Mucosa of gallbladder (tissue), 1 donor: ENCODE measurements at regions not wholly inside any gene's neighbourhood (a gene's known extent, or its start where the extent isn't known, plus 50 kb on each side); places are given as distances from the start of the nearest gene placed in this dataset.
"Not testable (repeated sequence)": the region's sequence is repeated elsewhere in the genome, so short reads cannot be mapped to it uniquely, and the experiment has no call there.

Experiments
- DNase-seq: peaks from one replicate; pipeline ENCODE4 v3.0.0-alpha.2; 2020; ENCODE audit warnings: low spot score
- donor health status: DM: no; HTN: no; CAD: no.

DNA sequence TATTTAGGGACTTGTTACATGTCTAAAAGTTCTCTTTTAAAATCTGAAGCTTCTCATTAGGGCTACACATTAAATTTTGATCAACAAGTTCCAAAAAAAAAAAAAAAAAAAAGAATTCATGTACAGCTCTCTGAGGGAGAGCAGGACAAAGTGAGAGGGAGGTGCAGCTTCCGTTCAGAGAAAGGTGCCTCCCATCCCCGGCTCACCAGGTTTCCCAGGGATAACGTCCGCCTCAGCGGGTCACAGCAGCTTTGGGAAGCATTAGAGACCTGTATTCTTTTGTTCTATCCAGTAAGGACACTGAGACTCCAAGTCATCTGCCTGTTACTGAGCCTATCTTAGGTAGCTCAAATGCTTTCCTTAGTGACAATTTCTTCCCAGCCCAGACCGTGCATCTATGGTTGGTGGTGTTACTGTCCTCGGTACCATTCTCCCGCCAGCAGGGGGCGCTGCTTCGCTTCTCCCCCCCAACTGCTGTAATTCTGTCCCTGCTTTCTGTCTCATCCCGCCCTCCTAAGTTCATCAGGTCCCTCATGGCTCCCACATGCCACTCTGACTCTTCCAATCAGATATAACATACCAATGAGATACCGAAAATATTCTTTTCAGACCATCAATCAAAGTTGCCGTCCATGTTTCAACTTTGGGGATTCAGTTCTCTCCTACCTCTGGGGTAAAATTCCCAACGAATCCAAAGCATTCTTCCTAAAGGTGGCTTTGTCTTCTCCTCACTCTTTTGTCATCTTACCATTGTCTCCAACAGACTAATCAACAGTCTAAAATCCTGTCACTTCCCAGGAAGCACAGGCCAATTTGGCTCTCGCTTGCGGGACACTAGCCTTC, 466.5 kb downstream of the METTL4 start:
- DNase-seq = peak; percentile 44

GRCh38 chr18:2108591-2108990, 462.7 kb downstream of the METTL4 start:
- DNase-seq = no peak

GRCh38 chr18:2111456-2111855, 459.8 kb downstream of the METTL4 start:
- no peak for DNase-seq

DNA sequence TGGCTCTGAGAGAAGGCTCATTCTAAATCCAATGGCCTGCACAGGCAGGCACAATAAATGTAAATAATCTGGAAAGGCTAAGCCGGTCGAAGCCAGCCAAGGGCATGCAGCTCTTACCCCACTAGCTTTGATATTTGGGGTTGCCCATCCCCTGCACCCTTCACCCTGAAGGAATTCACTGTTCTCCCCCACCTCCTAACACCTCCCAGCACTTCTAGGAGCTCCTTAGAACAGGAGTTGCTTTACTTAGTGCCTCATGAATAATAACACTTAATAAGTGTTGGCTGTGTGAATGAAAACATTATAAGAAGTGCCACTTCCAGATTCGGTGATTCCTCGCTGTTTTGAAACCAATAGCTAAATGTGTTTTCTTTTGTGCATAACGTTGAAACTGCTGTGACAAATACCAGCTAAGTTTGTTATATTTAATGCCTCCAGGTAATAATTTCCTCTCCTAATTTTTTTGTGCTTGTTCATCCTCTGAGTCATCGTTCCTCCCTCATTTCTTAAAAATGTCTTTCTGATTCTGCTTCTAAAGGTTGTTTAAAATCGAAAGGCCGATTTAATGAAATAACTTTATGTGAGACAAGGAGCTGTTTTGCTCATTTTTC, 458.8 kb downstream of the METTL4 start:
- no peak for DNase-seq

- no peak for DNase-seq
Observed at GRCh38 chr18:2114289-2114688, 457.0 kb downstream of the METTL4 start.

GRCh38 chr18:2114765-2115164, 456.5 kb downstream of the METTL4 start:
- no peak for DNase-seq

GRCh38 chr18:2121224-2121623, 450.1 kb downstream of the METTL4 start:
- no peak for DNase-seq

DNA sequence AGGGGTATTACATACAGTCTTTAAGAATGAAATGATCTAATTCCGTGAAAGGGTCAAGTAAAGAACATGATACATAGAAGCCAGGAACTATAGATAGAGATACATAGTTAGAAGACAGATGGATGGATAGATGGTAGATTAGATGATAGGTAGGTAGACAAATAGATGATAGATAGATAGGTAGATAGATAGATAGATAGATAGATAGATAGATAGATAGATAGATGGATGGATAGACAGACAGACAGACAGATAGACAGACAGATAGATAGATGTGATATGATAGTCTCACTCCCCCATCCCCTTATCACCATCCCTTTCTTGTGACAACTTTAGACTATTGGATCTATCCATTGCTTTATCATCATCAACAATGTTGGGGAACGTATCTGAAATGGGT, 448.2 kb downstream of the METTL4 start:
- no peak for DNase-seq

GRCh38 chr18:2134364-2134763, 436.9 kb downstream of the METTL4 start:
- DNase-seq = no peak

DNA sequence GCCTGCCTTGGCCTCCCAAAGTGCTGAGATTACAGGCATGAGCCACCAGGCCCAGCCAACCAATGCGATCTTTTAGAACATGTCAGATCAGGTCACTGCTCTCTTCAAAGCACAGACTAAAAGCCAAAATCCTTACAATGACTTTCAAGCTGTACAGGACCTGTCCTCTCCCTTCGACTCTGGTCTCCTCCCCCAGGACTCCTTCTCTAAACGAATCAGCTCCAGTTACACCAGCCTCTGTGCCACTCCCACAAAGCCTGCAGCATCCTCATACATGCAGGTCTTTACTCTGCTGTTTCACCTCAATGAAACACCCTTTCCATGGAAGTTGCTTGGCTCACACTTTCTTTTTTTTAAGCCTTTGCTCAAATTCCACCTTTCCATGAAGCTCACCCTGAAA, 436.0 kb downstream of the METTL4 start:
- no peak for DNase-seq

DNA sequence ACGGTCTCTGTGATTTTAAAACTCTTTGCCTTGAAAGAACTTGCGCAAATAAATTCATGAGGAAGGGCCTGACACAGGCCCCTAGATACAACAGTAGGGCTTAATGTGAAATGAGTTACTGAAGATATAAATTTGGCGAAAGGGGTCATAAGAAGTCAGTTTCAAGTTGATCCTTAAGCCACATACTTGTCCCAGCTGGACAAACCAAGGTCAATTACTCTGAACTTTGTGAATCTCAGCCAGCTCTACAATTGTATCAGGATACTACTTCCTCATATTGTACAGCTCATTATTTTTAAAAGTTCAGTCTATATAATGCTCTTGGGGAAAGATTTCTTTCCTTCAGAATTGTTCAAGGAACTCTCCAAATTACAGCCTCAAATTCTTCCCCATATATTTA, 432.8 kb downstream of the METTL4 start:
- DNase-seq = no peak

DNA sequence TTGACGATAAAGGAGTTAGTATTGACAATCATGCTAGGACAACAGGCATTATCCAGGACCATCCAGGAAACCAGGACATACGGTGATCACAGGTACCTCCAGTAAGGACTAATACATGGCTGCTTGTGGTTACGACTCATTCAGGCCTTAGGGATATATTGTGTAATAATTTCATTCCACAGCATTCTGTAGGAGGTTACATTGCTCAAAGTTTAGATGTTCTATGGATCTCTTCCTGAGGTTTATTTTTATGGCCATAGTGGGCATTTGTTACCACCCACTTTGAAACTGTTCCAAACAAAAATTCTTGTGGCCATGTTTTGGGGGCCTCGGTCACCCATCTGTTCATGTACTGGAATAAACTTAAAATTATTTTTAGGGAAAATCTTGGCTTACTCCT, 431.6 kb downstream of the METTL4 start:
- DNase-seq = no peak

GRCh38 chr18:2143636-2144035, 427.7 kb downstream of the METTL4 start:
- DNase-seq = no peak

- no peak for DNase-seq
Observed at GRCh38 chr18:2144811-2145210, 426.5 kb downstream of the METTL4 start.

- DNase-seq = no peak
Observed at GRCh38 chr18:2146092-2146491, 425.2 kb downstream of the METTL4 start.

- DNase-seq = no peak
Observed at GRCh38 chr18:2146754-2147153, 424.6 kb downstream of the METTL4 start.

DNA sequence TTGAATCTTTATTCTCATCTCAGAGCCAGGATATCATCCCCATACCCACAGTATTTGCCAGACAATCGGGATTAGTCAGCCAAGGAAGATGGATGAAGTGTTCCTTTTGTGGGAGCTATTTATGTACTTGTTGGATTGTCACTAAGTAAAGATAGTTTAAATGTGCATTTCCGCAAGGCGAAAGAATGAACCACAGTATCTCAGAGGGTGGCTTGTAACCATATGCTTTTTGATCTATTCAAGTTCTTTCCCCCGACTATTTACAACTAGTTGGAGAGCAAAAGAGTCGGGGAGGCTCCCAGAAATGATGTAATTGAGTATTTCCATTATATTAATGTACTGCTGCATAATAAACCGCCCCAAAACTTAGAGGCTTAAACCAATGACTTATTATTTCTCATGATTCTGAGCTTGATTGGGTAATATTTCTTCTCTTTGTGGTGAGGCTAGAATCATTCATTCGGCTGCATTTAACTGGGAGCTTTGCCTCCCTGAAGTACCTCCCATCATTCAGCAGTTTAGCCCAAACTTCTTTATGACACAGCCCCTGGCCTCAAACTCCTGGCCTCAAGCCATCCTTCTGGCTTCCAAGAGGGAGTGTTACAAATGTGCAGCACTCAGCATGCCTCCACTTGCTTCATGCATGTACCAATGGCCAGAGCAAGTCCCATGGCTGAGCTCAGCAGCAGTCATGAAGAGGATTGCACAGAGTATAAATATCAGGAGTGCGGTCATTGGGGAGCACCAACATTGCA, 423.7 kb downstream of the METTL4 start:
- no peak for DNase-seq

DNA sequence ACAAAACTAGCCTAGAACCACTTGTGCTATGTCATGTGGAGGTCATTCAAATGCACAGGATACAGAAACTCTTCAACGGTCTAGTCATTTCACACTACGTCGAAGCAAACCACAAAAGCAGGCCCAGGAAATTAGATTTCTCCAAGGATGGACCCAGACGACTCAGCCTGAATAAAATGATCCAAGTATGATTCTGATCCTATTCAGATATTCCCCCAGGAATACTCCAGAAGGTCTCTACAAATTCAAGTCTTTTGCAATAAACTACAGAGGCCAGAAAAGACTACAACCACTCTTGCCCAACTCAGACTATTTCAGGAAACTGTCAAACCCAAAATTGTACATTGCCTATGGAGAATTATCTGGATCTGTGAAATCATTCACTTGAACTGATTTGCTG, 422.5 kb downstream of the METTL4 start:
- DNase-seq = no peak

- DNase-seq = no peak
Observed at GRCh38 chr18:2150566-2150965, 420.7 kb downstream of the METTL4 start.

- no peak for DNase-seq
Observed at GRCh38 chr18:2154278-2154677, 417.0 kb downstream of the METTL4 start.

- DNase-seq = no peak
Observed at GRCh38 chr18:2164644-2165550, 406.4 kb downstream of the METTL4 start.

GRCh38 chr18:2166876-2167275, 404.4 kb downstream of the METTL4 start:
- DNase-seq = not testable (repeated sequence)
